GM12872 (cell line): ENCODE measurements at regions not wholly inside any gene's neighbourhood (a gene's known extent, or its start where the extent isn't known, plus 50 kb on each side); places are given as distances from the start of the nearest gene placed in this dataset.

Source experiments
- TF ChIP-seq, protein P1 (sequence below): IDR thresholded peaks from 3 replicates; pipeline ENCODE4 v1.5.1; 2011; ENCODE audit warnings: low read depth, mild to moderate bottlenecking, low read length, moderate library complexity; ENCODE audit not compliant: insufficient read depth

- TF ChIP-seq, protein P1, sequence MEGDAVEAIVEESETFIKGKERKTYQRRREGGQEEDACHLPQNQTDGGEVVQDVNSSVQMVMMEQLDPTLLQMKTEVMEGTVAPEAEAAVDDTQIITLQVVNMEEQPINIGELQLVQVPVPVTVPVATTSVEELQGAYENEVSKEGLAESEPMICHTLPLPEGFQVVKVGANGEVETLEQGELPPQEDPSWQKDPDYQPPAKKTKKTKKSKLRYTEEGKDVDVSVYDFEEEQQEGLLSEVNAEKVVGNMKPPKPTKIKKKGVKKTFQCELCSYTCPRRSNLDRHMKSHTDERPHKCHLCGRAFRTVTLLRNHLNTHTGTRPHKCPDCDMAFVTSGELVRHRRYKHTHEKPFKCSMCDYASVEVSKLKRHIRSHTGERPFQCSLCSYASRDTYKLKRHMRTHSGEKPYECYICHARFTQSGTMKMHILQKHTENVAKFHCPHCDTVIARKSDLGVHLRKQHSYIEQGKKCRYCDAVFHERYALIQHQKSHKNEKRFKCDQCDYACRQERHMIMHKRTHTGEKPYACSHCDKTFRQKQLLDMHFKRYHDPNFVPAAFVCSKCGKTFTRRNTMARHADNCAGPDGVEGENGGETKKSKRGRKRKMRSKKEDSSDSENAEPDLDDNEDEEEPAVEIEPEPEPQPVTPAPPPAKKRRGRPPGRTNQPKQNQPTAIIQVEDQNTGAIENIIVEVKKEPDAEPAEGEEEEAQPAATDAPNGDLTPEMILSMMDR, result no peak
Measured at GRCh38 chr13:111555903-111556302, 235.5 kb downstream of the TEX29 start.

- TF ChIP-seq, protein P1, result no peak
Measured at GRCh38 chr13:111556496-111556895, 236.1 kb downstream of the TEX29 start.

DNA sequence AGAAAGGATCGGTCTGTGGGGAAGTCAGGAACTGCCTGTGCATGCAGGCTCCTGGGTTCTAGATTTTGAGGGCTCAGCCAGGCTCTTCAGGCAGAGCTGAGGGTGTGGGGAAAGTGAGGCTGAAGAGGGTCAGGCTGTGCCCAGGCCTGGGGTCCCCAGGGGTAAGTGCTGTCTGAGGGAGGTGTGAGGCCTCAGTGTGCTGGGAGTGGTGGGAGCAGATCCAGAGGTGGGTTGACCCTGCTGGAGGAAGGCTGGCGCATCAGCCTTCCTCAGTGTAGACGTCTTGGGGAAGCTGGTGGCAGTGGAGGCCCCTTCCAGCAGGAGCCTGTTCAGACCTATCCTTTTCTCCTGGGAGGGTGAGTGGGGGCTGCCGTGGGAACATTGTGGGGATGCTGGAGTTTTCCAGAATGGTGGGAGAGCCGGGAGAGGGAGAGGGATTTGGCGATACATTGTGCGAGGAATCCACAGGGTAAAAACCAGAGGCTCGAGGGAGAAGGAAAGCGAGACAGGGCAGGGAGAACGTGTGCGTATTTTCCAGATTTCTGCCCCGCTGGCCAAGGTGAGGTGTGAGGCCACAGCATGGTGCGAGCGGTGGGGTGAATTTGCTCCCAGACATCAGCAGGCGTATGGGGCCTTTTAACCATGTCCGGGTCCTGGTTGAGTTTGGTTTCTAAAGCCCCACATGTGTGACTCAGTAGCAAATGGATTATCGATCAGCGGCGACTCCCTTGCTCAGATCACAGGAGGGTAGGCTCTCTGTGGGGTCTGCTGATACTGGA, 237.7 kb downstream of the TEX29 start:
- TF ChIP-seq, protein P1, result no peak

DNA sequence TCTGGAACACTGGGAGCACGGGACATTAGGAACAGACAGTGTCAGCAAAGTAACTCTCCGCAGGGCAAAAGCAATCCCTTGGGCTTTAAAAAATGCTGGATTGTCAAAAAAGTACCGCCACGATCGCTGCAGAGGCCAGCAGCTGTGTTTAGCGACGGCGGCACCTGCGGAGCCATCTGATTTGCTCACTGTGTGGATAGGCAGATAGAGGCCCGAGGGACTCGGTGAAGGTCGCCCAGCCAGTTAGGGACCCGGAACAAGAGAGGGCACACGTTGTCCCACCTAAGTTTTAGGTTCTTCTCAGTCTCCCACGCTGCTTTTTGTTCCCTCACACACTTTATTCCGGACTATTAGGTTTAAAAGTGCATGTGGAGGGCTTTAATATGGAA, 238.3 kb downstream of the TEX29 start:
- TF ChIP-seq, protein P1, result no peak

DNA sequence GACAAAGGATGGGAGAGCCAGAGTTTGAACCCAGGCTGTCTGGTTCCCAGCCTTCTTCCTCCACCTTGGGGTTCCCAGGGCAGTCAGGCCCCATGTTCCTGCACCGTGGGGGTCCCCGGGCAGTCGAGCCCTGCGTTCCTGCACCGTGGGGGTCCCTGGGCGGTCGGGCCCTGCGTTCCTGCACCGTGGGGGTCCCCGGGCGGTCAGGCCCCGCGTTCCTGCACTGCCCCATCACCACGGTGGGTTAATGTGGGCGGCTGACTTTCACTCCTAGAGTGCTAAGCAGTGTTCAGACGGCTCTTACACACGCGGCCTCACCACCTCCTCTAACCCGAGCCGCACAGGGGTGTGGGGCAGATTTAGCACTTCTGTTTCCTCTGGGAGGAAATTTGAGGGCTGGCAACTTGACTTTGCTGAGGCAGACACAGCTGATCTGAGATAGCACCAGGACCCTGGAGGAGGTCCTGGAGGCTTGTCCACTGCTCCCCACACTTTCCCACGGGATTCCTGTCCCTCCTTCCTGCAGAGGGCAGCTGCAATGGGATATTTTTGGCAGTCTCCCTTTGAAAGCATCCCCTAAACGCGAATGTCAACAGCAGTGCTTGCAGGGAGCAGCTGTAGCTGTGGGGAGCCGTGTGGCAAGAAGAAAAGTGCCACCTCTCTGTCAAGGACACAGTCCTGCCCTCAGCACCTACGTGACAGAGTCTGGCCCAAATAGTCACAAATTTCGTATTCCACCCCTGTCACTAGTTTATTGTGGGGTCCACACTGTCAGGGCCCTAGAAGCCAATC, 239.4 kb downstream of the TEX29 start:
- TF ChIP-seq, protein P1, result no peak

- TF ChIP-seq, protein P1, result no peak
Measured at GRCh38 chr13:111561091-111561781, 240.8 kb downstream of the TEX29 start.

DNA sequence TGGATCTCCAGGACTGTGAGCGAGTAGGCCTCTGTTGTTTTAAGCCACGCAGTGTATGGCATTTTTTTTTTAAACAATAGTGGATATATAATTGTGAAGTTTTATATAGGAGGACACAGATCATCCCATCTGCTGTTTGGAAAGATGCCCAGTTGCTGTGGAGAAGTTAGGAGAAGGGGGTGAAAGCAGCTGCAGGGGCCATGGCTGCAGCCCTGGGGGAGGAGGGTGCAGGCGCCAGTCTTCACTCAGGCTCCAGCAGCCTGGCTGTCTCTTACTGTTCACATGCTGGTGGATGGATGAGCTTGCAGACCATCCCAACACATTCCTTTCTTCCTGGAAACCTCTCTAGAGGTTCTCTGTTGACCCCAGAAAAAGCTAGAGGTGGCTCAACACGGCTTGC, 242.3 kb downstream of the TEX29 start:
- TF ChIP-seq, protein P1, result no peak
